GM12864 (cell line): ENCODE measurements at regions not wholly inside any gene's neighbourhood (a gene's known extent, or its start where the extent isn't known, plus 50 kb on each side); places are given as distances from the start of the nearest gene placed in this dataset.

Experiments
- DNase-seq: peaks from one replicate; pipeline ENCODE4 v3.0.0-alpha.2; 2011; ENCODE audit warnings: low read depth
- H3K4me3 ChIP-seq: 2 replicates; pipeline ENCODE4 v1.5.1; 2011; ENCODE audit warnings: mild to moderate bottlenecking, low read depth, low read length, control low read depth
- CTCF ChIP-seq: IDR thresholded peaks from 2 replicates; pipeline ENCODE4 v1.5.1; 2011; ENCODE audit warnings: low read depth, mild to moderate bottlenecking, moderate library complexity, low read length, control low read depth, inconsistent platforms; ENCODE audit errors: missing control alignments

DNA sequence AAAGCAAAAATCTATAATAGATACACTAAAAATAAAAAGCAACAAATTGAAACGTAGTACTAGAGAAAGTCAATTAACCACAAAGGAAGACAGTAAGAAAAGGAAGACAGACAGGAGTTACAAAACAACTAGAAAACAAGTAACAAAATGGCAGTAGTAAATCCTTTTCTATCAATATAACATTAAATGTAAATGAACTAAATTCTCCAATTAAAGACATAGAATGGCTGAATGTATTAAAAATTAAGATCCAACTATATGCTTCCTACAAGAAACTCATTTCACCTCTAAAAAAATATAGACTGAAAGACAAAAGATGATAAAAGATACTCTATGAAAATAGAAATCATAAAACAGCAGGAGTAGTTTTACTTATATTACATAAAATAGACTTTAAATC, 79.1 kb downstream of the CTH start:
- DNase-seq: no peak
- no peak for TF ChIP-seq CTCF
- H3K4me3 ChIP-seq: no peak overlapping the region

DNA sequence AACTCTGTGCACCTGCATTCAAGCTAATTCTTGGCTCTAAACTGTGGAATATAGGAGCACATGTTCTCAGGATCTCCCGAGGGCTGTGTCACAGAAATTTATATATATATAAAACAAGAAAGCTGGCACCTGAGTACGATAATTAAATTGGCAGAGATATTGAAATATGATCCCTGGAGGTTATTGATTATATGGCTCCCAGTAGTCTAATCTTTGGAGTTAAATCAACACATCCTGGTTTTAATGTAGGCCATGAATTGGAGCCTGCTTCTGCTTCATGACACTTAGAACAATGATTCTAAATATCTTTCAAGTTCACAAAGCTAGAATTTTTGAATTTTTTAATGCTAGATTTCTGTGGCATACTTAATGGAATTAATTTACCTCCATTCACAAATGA, 84.3 kb downstream of the CTH start:
- no peak for DNase-seq
- no peak overlapping the region for H3K4me3 ChIP-seq
- TF ChIP-seq CTCF: no peak

- no peak overlapping the region for H3K4me3 ChIP-seq
- no peak for TF ChIP-seq CTCF
- no peak for DNase-seq
Measured at GRCh38 chr1:70496181-70496580, 85.1 kb downstream of the CTH start.

DNA sequence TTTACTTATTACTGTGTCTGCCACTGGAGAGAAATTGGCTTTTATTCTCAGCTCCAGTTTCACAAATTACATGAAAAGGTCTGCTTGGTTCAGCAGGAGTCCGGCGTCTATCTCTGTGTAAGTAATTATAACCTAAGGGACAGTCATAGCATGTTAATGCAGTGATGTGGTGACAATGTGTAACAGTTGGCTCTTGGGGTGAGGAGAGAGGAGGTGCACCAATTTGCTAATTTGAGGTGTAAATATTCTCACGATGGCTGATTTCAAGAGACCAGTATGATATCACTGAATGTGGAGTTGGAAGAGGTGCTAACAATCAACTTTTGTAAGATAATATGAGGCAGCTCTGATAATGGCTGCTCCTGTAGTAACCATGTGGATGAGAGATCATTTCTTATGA, 86.1 kb downstream of the CTH start:
- TF ChIP-seq CTCF: no peak
- no peak for DNase-seq
- no peak overlapping the region for H3K4me3 ChIP-seq

DNA sequence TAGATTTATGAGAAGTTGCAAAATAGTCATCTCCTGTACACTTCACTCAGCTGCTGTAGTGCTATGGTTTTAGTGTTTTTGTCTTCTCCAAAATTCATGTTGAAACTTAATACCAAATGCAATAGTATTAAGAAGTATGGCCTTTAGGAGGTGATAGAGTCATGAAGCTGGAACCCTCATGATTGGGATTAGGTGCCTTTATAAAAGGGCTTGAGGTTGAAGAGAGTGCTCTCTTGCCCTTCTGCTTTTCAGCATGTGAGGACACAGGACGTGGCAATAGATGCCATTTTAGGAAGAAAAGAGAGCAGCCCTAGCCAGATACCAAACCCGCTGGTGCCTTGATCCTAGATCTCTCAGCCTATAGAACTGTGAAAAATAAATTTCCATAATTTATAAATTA, 87.6 kb downstream of the CTH start:
- no peak for DNase-seq
- no peak for TF ChIP-seq CTCF
- no peak overlapping the region for H3K4me3 ChIP-seq

GRCh38 chr1:70499695-70500094, 88.6 kb downstream of the CTH start:
- no peak overlapping the region for H3K4me3 ChIP-seq
- TF ChIP-seq CTCF: no peak
- DNase-seq: no peak

- H3K4me3 ChIP-seq: no peak overlapping the region
- no peak for DNase-seq
- TF ChIP-seq CTCF: no peak
Measured at GRCh38 chr1:70503358-70503757, 92.3 kb downstream of the CTH start.
